HG02870 (cell line): ENCODE measurements at regions not wholly inside any gene's neighbourhood (a gene's known extent, or its start where the extent isn't known, plus 50 kb on each side); places are given as distances from the start of the nearest gene placed in this dataset.

Source experiments
- ATAC-seq: cut with Tn5 transposase; IDR thresholded peaks from one replicate; pipeline ENCODE4 v1.9.1; 2021; ENCODE audit warnings: mild to moderate bottlenecking, moderate library complexity; ENCODE audit not compliant: unreplicated experiment

DNA sequence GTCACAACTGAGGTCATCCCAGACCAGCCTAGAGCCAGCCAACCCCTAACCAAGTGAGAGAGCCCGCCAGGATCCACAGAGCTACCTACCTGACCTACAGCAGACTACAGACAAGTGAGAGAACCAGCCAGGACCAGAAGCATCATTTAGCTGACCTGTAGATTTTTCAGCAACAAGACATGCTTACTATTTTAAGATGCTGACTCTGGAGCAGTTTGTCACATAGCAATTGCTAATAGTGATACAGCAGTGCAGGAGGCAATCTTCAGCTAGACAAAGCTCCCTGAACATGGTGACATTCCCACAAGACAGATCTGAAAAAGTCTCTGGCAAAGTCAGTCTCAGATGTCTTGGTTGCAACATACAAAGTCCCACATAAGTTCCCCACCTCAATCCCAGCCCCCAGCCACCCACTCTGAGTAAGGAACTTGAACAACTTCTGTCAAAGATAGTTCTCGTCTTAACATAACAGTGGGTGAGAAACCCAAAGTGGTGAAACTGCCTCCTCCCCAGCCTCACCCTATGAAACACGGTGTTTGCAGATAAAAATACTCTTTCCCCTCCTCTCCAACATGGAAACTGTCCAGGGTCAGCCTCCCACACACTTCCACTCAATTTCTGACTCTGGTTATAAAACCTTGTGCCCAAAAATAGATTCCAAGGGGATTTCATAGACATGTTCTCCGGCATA lies 120.3 kb upstream of the SLC6A11 start:
- ATAC-seq, result no peak

DNA sequence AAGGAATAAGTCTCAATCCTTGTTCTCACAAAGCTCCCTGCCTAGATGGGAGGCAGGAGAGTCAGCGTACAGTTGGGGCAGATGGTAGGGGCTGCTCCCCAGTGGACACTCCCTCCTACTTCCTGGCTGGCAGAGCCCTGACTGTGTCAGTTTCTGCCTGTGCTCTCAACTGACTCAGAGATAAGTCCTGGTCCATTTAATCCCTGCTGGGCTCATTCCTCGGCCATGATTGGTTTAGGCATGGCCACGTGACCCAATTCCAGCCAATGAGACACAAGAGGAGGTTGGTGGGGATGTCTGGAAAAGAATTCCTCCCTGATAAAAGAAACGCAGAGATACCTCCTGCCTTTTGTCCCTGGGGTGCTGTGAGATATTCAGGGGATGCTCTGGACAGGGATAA lies 118.1 kb upstream of the SLC6A11 start:
- ATAC-seq, result no peak

DNA sequence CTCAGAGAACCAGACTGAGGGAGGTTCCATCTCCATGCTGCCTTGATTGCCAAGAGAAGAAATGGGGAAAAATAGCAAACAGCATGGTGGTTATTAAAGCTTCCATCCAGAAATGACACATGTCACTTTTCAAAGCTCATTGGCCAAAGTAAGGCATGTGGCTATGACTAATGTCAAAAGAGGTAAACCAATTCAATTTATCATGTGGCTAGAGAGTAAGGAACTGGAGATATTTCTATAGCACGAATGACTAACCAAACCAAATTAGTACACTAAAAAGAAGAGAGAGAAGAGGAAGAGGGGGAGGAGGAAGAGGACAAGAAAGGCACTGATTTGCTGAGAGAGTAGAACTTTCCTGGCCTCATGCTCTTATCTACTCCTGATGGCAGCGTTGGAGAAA lies 115.2 kb upstream of the SLC6A11 start:
- ATAC-seq, result no peak

DNA sequence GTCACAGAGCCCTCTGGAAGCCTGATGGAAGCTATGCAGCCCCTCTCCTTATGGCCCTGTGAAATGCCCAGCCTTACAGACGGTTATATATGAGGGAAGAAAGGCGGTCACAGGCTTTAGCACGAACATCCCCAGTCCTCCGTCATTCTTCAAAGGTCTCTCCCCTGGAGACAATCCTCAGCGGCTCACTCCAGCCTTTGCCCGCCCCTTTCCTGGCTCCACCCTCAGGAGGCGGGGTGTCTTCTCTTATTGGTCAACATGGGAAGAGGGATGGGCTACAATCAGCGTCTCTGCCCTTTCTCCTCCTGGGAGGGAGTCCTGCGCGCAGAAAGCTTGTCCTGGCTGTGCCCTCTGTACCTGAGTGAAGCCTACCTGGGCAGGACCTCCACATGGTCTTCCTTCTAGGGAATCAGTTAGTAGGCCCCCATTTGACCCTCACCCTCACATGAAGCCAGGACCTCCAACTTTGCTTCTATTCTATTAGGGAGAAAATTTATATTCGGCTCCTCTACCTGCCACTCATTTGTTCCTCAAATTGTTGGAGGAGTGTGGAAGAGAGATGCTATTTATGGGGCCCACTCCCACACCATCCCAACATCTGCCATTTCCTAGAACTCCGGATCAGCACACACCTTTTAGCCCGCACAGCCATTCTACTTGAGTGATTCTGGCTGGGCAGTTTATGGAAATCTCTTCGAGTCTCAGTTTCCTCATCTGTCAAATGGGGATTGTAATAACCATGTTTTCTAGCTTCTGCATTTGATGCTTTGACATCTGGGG lies 112.9 kb upstream of the SLC6A11 start:
- ATAC-seq, result no peak

DNA sequence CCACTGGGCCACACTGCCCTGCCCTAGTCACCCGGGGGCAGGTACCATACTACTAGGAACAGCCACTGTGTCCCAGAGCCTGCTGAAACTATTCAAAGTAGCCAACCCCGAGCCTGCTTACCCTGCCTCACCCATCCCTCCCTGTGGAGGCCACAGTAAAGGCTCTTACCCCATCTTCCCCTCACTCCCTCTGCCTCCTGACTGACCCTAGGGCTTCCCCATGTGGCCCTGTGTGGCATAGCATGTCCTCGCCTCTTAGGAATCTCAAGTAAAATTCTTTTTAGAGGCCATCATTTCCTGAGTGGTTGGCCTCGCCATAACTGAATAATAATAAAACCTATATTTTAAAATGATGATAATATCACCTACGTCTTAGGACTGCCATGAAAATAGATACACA lies 112.2 kb upstream of the SLC6A11 start:
- ATAC-seq, result no peak

DNA sequence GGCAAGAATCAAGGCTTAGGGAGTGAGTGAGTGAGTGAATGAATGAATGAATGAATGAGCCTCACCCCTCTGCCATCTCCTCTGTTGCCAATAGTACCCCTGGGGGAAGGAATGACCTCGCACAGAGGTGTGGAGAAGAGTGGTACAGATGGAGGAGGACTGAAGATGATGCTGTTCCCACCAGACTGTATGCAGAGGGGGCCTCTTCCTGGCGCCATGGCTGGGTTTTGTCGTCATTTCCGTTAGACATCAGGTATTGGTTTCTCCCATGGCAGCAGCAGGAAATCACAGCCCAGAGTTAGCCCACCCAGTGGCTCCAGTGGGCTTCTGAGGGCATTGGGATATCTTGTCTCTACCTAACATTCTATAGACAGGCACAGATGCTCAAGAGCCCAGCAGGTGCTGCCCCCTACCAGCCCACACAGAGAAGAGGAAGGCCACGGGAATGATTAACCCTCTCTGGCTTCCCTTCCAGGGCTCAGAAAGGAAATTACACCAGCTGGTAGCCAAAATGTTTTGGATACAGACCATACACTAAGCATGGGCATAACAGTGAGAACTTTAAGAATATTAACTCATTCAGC lies 109.8 kb upstream of the SLC6A11 start:
- no peak for ATAC-seq

DNA sequence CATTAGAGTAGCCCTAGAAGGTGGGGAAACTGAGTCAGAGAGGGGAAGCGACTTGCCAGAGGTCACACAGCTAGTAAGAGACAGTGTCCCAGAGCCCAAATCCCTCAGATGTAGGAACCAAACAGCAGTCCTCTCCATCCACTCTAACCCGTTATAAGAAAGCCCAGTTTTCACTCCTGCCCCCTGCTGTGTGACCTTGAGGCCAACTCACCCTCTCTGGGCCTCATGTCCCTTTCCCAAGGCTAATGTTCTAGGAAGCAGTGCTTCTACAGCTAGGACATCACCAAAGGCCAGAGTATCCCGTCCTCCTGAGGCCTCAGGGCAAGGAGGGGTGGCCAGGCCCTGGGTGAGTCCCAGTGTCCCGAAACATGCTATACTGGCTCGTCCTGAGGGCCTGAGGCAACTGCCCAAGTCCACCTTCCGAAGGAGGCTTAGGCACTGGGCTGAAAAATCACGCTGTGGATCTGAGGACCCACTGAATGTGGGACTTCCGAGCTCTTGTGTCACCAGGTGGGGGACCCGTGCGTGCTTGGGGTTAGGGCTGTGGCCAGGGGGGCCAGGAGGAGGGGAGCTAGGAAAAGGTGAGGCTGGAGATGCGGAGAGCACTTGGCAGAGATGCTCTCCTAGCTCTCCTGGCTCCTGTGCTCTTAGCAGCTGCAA lies 109.2 kb upstream of the SLC6A11 start:
- ATAC-seq, result no peak

DNA sequence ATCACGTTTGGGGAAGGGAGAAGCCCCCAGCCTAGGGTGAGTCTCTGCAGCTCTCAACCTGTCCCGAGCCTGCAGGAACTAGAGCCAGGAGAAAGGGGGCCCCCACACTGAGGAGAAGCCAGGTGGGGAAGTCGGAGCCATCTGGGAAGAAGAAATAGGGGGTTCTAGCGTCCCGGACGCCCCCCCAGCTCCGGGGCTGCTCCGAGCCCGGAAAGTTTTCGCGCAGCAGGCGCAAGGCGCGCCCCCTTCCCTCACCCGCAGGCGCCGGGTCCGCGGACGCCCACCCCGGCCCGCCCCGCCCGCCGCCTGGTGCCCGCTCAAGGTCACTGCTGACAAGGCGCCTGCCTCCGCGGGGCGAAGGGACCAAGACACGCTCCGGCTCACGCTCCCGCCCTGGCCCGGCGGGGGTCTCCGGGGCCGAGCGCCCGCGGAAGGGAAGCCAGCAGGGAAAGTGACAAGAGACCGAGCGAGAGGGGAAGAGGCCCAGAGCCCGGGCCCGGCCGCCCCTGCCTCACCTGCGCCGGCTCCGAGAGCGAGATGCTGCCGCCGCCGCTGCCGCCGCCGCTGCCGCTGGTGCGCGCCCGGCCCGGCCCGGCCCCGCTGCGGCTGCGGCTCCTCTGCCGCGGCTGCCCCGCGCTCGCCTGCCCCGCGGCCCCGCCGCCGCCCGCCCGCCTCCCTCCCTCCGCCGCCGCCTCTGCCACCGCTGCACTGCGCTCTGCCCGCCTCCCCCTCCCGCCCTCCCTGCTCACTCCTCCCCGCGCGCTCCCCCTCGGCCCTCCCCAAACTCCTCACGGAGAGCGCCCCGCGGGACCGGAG lies 108.4 kb upstream of the SLC6A11 start:
- no peak for ATAC-seq

DNA sequence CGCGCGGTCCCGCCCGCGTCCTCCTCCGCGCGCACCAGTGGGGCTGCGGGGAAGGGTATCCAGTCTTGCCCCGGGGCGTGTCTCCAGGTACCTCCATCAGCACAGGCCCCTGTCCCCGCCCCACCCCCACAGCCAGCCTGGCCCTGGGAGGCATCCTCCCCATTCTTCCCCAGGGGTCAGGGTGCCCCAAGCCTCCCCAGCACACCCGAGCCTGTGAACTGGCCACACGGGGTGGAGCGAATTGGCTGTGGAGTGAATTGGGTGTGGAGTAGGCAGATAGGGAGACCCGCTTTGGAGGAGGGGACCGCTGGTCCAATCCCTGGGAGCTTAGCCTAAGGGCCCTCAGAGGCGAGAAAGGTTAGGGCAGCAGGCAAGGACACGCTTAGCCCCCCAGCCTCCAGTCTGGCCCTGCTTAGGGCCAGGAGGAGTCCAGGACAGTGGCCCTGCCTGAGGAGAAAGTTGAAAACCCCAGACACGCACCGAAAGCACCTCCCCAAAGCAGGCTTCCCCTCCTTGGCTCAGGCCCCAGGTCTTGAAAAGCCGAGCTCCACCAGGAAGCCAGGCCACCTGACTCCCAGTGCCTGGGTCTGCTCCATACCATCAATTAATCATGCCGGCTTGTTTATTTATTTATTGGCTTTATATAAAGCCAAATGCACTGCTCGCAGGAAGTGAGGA lies 107.7 kb upstream of the SLC6A11 start:
- ATAC-seq, result no peak

DNA sequence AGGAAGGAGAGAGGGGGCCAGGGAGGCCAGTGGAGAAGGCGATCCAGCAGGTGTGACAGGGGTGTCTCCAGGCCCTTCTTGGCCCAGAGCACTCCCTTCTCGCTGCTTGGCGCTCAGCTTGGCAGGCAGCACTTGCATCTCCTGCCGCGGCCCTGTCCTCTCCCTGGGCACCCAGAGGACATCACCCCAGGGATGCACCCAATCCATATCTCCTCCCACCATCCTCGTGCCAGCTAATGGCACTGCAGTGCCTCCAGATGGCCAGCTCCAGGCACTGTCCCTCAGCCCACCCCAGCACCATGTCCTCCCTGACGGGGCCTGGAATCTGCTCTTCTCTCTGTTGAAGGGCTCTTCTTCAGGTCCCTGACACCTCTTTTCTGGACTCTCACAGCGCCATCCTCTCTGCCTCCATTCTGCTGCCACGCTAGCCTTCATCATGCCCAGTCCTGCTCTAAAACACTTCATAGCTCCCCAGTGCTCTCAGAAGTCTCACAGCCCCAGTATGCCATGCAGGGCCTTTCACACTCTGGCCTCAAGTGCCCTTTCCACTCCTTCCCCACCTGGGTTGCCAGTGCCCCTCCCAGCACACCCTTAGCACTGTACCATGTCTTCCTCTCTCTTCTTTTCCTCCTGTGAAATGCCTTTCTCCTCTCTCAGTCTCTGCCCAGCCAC lies 106.8 kb upstream of the SLC6A11 start:
- ATAC-seq, result no peak

DNA sequence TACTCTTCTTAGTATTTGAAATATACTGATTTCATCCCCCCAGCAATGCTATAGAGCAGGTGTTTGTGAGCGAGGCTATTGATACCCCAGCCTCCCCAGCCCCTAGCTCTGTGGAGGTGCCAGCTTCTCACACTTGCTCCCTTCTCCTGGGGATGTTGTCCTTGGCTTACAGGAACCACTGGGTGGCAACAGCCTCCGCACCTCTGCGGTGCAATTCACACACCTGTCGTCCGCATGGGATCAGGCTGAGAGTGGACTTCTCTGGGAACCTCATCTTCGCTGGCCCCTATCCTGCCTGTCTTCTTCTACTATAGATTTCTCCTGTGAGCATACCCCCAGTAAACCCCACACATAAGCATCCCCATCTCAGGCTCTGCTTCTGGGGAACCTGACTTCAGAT lies 103.9 kb upstream of the SLC6A11 start:
- ATAC-seq, result no peak

DNA sequence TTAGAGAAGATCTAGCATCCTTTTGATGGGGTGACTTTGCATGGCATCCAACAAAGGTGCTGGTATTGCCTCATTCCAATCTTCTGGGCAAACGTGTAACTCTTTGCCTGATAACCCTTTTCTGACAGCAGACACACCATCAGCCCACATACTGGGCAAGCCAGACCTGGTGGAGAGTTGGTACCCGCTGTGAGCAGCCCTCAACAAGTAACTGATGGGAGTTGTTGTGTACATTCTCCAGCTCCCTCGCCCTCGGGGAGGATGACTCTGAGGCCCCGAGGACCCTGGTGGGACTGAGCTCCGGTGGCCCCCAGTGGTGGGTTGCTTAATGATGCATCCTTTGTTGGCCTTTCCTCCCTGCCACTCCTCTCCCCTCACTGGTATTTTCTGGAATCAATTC lies 102.4 kb upstream of the SLC6A11 start:
- ATAC-seq, result no peak

DNA sequence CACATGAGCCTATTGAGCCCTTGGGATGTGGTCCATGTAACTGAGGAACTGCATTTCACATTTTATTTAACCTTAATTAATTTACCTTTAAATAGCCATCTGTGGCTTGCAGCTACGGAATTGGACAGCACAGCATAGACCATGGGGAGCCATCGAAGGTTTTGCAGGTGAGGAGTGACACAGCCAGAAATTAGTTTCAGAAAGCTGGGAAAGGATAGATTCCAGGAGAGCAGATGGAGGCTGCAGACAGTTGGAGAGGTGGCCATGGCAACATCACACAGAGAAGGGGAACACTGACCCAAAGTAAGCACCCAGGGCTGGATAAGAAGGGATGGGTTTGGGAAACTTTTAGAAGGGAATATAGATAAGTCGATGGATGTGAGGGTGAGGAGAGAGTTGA lies 100.1 kb upstream of the SLC6A11 start:
- no peak for ATAC-seq

DNA sequence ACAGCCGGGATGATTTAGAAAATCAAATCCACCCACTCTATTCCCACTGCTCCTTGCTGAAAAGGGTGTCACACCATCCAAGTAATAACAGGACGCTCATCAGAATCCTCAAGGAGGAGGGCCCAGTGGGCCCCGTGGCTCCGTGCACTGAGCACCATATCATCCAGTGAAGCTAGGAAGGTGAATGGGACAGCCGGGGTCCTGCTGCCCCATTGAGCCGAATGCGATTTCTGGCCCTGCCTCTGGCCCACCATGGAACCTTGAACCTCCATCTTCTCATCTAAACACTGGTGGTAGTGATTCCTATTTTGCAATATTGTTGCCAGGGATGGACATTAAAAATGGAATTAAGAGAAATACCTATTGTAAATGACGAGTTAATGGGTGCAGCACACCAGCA lies 99.1 kb upstream of the SLC6A11 start:
- no peak for ATAC-seq

DNA sequence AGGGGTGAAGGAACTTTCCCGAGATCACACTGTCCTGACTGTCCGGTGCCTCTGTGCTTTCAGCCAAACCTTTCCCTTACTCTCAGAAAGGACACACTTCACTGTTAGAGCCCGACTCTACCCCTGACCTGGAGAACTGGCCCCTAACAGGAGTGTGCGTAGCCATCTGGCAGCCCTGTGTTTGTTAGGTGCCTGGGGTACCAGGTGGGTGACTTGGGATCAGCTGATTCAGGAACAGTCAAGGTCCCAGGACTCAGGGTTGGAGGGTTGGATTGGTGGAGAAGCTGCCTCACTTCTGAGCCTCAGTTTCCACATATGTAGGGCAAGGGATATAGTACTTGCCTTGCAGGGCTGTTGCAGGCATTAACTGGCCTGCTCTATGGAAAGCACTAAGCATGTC lies 98.3 kb upstream of the SLC6A11 start:
- no peak for ATAC-seq

DNA sequence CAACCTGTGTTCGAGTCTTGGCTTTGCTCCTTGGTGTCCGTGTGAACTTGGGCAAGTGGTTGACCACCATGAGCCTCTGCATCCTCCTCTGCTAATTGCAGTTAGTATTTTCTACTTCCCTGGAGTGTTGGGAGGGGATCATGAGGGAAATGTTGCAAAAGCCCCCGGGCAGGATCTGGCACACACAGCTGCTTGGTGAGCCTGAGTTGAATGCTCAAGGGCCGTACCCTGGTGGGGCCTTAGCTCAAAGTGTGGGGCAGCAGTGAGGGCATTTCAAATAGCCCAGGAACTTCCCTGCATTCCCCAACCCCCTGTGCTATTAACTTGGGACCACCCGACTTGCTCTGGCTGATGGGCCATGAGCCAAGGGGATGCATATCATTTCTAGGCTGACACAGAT lies 94.9 kb upstream of the SLC6A11 start:
- ATAC-seq, result no peak

DNA sequence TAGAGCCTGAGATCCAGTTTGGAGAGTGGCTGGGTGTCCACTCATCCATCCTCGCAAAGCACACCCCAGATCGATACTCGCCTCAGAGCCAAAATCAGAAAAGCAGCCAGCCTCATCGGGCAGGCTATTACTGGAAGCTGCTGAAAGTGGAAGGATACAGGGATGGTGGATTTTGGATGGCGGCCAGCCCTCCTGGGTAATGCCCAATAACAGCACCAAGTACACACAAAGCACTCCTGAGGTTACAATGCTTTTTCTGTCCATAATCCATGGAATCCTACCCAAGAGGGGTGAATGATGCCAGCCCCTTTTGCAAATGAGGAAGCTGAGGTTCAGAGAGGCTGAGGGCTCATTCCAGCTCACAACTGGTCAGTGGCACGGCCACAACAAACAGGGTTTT lies 93.1 kb upstream of the SLC6A11 start:
- no peak for ATAC-seq

DNA sequence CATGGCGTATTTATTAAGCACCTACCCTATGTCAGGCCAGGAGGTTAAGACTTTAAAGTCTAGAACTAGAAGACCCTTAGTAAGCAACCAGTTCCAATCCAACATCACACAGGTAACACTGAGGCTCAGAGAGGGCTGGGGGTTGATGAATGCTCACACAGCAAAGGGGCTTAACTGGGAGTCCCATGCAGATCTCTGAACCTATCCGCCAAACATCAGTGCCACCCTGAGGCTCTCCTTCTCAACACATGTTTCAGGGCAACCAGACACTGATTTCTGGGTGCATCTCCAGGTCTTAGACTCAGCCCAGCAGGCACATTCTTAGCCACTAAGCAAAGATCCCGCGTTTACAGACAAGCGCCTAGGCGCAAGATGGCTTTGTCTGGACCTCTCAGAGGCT lies 92.0 kb upstream of the SLC6A11 start:
- ATAC-seq, result no peak

DNA sequence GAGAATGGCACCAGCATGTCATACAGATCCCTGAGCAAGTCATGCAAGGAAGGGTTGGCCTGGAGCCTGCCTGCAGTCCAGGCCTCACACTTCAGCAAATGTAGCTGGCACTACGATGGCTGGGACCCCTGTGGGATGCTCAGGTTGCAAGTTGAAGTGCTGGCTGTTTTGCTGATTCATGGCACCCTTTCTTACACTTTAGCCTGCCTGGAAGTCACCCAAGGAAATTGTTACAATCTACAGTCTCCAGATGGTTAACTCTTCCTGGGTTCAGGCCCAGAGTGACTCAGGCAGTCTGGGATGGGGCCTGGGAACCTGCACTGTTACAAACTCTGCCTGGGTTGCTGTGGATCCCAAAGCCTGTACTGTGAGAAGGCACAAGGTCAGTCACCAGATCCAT lies 91.0 kb upstream of the SLC6A11 start:
- ATAC-seq, result no peak

DNA sequence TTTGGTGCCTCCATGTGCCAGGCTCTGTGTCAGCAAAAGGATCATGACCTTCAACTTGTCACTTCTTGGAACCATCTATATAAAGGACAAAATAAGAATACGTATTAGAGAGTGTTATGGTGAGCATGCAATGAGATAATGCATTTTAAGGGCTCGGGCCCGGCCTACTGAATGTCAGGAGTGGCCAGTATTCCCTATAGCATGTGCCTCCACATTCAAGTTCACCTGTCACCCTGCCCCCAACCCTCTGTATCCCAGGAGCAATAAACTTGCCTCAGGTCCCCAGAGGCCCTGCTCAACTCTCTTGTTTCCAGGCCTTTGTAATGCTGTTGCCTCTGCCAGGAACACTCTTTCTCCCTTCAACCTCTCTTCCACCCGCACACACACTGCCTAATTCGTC lies 90.2 kb upstream of the SLC6A11 start:
- no peak for ATAC-seq
